Progenitor cell of endocrine pancreas (in vitro differentiated cells): ENCODE measurements at regions not wholly inside any gene's neighbourhood (a gene's known extent, or its start where the extent isn't known, plus 50 kb on each side); places are given as distances from the start of the nearest gene placed in this dataset.
"Not testable (repeated sequence)": the region's sequence is repeated elsewhere in the genome, so short reads cannot be mapped to it uniquely, and the experiment has no call there.

Experiments
- DNase-seq: peaks from one replicate; pipeline ENCODE4 v3.0.0; 2021; ENCODE audit warnings: low spot score; ENCODE audit not compliant: unreplicated experiment
- H3K27ac Mint-ChIP-seq: 2 replicates; pipeline ENCODE4 v1.8.0; 2021; ENCODE audit warnings: mild to moderate bottlenecking, moderate library complexity, mixed read lengths
- H3K27me3 Mint-ChIP-seq: 2 replicates; pipeline ENCODE4 v1.8.0; 2021; ENCODE audit warnings: mixed read lengths
- H3K36me3 Mint-ChIP-seq: 2 replicates; pipeline ENCODE4 v1.8.0; 2022; ENCODE audit warnings: mixed read lengths; ENCODE audit not compliant: insufficient read depth
- H3K4me1 Mint-ChIP-seq: 2 replicates; pipeline ENCODE4 v1.8.0; 2021; ENCODE audit warnings: low read depth, mixed read lengths
- H3K4me3 Mint-ChIP-seq: 2 replicates; pipeline ENCODE4 v1.8.0; 2021; ENCODE audit warnings: low read depth, mild to moderate bottlenecking, moderate library complexity, mixed read lengths
- H3K9me3 Mint-ChIP-seq: 2 replicates; pipeline ENCODE4 v1.8.0; 2021; ENCODE audit warnings: low read depth, mixed read lengths
- TF ChIP-seq, protein P1 (sequence below): fragments of 200-600 bp; sonication (generic); IDR thresholded peaks from one replicate; pipeline ENCODE4 v1.5.0; 2021; ENCODE audit warnings: antibody characterized with exemption, mild to moderate bottlenecking; ENCODE audit not compliant: unreplicated experiment

DNA sequence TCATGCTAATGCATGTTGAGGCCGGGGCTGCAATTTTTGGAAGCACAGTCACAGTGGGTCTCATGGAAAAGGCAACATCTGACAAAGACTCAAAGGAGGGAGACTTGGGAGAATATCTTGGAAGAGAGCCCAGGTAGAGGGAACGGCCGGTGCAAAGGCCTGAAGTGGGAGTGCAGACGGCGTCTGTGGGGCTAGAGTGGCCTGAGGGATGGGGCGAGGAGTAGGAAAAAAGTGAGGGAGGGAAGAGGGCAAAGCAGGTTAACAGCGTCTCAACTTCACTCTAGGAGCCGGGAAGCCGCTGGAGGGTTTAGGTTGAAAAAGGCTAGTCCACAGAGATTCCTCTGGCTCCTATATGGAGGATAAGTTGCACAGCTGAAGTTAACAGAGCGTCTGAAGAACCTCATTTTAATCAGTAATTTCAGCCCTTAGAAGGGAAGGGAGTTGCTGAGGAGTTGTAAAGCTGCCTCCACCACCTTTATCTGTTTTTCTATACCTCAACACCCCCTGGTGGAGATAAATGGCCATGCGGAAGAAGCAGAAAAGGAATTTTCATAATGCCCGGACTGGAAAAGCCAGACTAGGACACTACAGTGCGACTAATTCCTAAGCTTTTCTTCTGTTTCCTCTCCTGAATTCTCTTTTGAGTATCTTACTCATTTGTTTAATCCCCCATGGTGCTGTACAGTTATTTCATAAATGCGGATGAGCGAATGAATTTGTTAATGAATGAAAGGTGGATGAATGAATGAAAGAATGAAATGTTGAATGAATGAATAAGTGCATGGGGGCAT, 78.7 kb upstream of the ZNF281 start:
- TF ChIP-seq, protein P1, sequence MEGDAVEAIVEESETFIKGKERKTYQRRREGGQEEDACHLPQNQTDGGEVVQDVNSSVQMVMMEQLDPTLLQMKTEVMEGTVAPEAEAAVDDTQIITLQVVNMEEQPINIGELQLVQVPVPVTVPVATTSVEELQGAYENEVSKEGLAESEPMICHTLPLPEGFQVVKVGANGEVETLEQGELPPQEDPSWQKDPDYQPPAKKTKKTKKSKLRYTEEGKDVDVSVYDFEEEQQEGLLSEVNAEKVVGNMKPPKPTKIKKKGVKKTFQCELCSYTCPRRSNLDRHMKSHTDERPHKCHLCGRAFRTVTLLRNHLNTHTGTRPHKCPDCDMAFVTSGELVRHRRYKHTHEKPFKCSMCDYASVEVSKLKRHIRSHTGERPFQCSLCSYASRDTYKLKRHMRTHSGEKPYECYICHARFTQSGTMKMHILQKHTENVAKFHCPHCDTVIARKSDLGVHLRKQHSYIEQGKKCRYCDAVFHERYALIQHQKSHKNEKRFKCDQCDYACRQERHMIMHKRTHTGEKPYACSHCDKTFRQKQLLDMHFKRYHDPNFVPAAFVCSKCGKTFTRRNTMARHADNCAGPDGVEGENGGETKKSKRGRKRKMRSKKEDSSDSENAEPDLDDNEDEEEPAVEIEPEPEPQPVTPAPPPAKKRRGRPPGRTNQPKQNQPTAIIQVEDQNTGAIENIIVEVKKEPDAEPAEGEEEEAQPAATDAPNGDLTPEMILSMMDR = peak; percentile 87
- H3K9me3 Mint-ChIP-seq = no peaks in the 10 kb centered on the region
- no peaks in the 10 kb centered on the region for H3K36me3 Mint-ChIP-seq
- H3K27ac Mint-ChIP-seq = peak overlapping the region; percentile 40
- no peak overlapping the region for H3K4me3 Mint-ChIP-seq
- peak; percentile 34 for DNase-seq
- H3K4me1 Mint-ChIP-seq = peaks cover 12% of the 10 kb centered on the region
- peaks cover 13% of the 10 kb centered on the region for H3K27me3 Mint-ChIP-seq

GRCh38 chr1:200487650-200488049, 77.8 kb upstream of the ZNF281 start:
- H3K27me3 Mint-ChIP-seq = peaks cover 13% of the 10 kb centered on the region
- TF ChIP-seq, protein P1 = no peak
- H3K4me1 Mint-ChIP-seq = peaks cover 8% of the 10 kb centered on the region
- H3K4me3 Mint-ChIP-seq = no peak overlapping the region
- no peak for DNase-seq
- H3K27ac Mint-ChIP-seq = no peak overlapping the region
- H3K36me3 Mint-ChIP-seq = no peaks in the 10 kb centered on the region
- H3K9me3 Mint-ChIP-seq = no peaks in the 10 kb centered on the region

DNA sequence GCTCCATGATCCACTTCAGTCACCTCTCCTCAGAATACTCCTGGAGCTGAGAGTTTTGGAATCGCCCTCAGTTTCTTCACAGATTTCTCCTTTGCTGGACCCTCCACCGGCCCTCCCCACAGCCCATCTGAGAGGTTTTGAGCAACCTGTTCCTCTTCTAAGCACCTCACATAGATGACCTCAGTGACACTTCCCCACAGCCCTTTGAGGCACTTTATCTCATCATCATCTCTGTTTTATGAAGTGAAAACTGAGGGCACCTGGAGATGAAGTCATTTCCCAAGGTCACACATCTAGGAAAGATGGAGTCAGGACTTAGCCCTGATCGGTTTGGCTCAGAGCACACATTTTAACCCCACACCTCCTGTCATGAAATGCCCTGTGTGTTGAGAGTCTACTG, 76.8 kb upstream of the ZNF281 start:
- H3K27me3 Mint-ChIP-seq = peaks cover 15% of the 10 kb centered on the region
- H3K4me3 Mint-ChIP-seq = no peak overlapping the region
- TF ChIP-seq, protein P1 = no peak
- no peaks in the 10 kb centered on the region for H3K36me3 Mint-ChIP-seq
- peaks cover 8% of the 10 kb centered on the region for H3K4me1 Mint-ChIP-seq
- H3K27ac Mint-ChIP-seq = no peak overlapping the region
- no peak for DNase-seq
- no peaks in the 10 kb centered on the region for H3K9me3 Mint-ChIP-seq

GRCh38 chr1:200484438-200484946, 74.7 kb upstream of the ZNF281 start:
- not testable (repeated sequence) for DNase-seq, H3K4me1 Mint-ChIP-seq, H3K4me3 Mint-ChIP-seq, H3K36me3 Mint-ChIP-seq, H3K27ac Mint-ChIP-seq, H3K9me3 Mint-ChIP-seq
- H3K27me3 Mint-ChIP-seq = peaks cover 14% of the 10 kb centered on the region

- Mint-ChIP-seq H3K9me3 (no peaks in the 10 kb centered on the region), H3K27ac (peak overlapping the region; percentile 18)
Measured at GRCh38 chr1:200483491-200484143, 73.8 kb upstream of the ZNF281 start.

More at GRCh38 chr1:200483491-200484143, 73.8 kb upstream of the ZNF281 start:
- Mint-ChIP-seq H3K36me3 (no peaks in the 10 kb centered on the region), H3K27me3 (peaks cover 10% of the 10 kb centered on the region), H3K4me1 (peaks cover 8% of the 10 kb centered on the region), H3K4me3 (no peak overlapping the region)
- TF ChIP-seq, protein P1 = no peak
- no peak for DNase-seq
